SK-N-MC (cell line): ENCODE measurements at regions not wholly inside any gene's neighbourhood (a gene's known extent, or its start where the extent isn't known, plus 50 kb on each side); places are given as distances from the start of the nearest gene placed in this dataset.

ENCODE experiments used
- EZH2 ChIP-seq: fragments of 200-600 bp; sonication (generic); IDR thresholded peaks from one replicate; pipeline ENCODE4 v1.6.1; 2017; ENCODE audit warnings: antibody characterized with exemption
- POLR2AphosphoS5 ChIP-seq: IDR thresholded peaks from 2 replicates; pipeline ENCODE4 v1.6.1; 2012; ENCODE audit warnings: mild to moderate bottlenecking, low read depth, low read length, borderline replicate concordance

DNA sequence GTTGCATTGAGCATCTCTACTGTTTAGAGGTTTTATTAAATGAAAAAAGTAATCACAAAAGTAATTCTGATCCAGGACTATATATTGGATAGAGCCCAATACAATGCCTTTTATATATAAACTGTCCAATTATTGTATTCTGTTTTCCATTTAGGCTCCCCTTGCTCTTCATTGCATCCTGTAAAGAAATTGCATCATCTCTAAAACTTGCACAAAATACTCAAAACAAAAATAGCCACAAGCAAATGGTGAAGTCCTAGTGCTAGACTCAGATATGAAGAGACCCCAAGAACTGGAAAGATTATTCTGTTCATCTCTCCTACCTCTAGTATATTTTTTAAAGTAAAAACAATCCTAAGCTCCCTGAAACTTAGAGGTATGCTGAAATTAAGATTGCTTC is 195.8 kb downstream of the NNT start:
- TF ChIP-seq EZH2 (no peak), POLR2AphosphoS5 (no peak)
